ENCODE measurements at regions not wholly inside any gene's neighbourhood (a gene's known extent, or its start where the extent isn't known, plus 50 kb on each side); places are given as distances from the start of the nearest gene placed in this dataset.

DNA sequence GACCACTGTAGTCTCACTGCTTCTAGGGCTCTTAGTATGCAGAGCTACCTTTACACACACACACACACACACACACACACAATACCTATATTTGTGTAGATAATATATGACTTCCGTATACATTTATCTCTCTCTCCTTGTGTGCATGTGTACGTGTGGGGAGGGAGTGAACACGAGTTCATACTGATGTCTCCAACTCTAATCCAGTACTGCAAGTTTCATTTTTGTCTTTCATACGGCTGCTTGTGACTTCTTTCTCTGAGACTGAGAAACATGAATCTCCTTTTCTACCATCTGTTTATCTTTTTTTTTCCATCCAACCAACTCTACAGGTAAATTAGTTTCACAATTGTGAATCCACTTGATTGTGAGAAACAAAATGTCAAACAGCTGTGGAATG, 1229.5 kb upstream of the AGA start:
- intact Hi-C loops (cut with DNase I) = no loop called here
- DNase-seq = no peak

DNA sequence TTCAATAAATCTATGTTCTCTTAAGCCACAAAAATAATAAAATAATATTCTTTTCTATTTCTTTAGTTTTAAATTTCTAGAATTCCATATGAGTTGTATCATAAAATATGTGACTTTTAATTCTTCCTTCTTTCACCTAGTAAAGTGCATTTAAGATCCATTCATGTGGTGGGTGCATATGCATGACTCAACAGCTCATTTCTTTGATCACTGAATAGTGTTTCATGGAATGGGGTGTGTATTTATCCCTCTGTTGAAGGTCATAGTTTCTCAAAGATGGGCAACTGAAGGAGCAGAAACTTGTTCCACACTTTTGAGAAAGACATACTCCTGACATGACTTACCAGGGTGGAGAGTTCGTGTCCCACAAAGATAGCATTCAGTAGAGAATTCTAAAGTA, 1230.3 kb upstream of the AGA start:
- no peak for DNase-seq
- intact Hi-C loops (cut with DNase I) = no loop called here

DNA sequence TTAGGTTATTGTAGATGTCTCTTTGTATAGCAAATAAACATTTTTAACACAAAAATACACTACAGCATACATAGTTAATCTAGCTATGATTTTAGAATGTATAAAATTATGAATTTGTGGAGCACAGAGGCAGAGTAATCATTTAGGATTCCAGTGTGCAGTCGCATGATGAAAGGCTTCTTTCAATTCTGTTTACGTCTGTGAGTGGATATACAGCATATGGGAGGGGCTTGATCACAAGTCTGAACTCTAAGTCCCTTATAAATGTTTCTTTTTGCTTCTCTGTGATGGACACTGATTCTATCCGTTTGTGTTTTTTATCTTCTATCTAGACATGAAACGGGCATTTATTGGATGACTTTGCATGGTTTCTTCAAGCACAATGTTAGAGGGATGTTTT, 1239.6 kb upstream of the AGA start:
- DNase-seq = no peak
- intact Hi-C loops (cut with DNase I) = no loop called here

DNA sequence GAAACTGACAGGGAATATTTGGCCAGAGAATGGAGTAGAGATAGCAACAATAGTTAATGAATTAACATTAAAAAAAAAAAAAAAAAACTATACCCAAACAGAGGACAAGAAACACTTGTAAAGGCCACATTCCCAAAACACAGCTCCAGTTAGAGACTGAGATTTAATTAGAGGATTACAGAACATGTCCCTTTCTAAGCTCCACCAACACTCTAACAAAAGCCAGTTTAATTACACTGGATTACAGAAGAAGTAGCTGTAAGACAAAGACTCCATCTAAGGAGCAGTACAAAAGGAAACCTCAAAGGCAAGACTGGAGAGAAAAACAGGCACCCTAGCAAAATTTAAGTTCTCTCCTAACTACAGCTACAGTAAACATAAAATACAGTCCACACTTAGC, 1247.7 kb upstream of the AGA start:
- no peak for DNase-seq
- intact Hi-C loops (cut with DNase I) = no loop called here

DNA sequence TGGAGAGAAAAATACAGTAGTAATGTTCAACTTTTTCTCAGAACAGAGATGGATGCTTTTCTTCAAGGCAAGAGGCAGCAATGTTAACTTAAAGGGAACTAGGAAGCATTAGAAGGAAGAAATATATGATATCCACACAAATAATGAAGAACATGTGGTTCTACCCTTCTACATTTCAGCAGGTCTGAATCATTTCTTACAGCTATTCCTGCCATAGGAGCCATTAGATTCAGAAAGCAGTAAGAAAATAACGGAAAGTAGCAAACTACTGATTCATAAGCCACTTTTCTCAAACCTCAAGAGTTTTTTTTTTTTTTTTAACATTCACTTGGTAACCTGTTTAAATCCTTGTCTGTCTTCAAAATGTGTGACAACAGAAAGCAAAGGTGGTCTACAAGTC, 1251.6 kb upstream of the AGA start:
- DNase-seq = no peak
- intact Hi-C loops (cut with DNase I) = no loop called here

DNA sequence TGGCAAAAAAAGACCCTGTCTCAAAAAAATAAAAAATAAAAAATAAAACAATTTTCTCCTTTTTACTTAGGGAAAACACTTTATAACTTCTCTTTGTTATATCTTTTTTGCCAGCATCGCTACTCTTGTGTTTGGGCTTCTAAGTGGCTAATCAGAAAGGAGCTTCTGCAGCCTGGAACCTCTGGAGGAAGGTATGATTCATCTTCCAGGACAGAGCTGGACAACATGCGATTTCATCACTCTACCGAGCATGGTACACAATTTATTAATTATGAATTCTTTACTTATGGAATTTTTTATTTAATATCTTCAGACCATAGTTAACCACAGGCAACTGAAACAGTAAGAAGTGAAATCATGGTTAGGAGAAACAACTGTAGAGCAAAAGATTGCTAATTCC, 1254.3 kb upstream of the AGA start:
- DNase-seq = no peak
- intact Hi-C loops (cut with DNase I) = no loop called here

DNA sequence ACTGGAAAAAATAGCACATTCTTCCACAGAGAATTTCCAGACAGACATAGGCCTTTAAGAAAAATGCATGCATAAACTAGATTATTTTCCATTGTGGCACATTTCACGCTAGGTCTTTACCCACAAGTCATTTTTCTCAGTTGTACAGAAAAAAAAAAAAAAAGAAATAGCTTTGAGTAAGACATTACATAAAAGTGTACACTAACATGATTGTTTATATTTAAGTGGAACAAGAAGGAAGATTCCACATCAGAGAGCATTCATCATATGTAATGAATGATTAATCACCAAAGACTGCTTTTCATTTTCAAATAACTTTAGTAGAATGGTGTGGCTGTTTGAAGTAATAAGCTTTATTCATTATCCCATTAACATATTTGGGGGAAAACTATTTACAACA, 1270.2 kb upstream of the AGA start:
- no peak for DNase-seq
- intact Hi-C loops (cut with DNase I) = no loop called here

DNA sequence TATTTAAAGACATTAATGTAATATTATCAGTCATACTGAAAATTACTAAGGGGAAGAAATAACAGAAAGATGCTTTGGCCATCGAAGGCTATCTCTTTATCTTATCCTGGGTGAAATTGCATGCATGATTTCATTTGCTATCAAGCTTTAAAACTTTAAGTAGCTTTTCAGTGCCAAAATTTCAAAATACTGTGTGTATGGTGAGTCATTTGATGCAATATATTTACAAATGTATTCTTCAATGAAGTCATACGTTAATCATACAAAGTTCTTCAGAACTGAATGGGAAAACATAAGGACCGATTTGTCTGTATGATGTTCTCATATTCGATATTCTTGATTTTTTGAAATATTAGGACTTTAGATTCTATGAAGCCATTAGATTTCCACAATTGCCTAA, 1295.8 kb upstream of the AGA start:
- no peak for DNase-seq
- intact Hi-C loops (cut with DNase I) = no loop called here

DNA sequence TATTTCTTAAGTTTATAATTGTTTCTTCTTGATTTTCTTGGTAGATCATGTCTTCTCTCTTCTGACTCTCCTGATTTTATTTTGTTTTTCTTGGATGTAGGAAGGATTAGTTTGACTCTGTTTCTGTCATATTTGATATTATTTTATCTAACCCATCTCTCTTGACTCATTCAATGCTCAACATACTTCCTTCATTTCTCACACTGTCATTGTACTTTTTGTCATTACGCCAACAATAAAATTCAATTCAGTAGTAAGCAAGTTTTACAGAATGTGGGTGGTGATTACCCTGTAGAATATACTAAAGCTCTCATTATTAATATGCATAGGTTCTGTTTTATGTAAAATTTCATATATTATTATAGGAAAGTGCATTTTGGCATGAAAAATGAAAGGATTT, 1303.0 kb upstream of the AGA start:
- no peak for DNase-seq
- intact Hi-C loops (cut with DNase I) = no loop called here

DNA sequence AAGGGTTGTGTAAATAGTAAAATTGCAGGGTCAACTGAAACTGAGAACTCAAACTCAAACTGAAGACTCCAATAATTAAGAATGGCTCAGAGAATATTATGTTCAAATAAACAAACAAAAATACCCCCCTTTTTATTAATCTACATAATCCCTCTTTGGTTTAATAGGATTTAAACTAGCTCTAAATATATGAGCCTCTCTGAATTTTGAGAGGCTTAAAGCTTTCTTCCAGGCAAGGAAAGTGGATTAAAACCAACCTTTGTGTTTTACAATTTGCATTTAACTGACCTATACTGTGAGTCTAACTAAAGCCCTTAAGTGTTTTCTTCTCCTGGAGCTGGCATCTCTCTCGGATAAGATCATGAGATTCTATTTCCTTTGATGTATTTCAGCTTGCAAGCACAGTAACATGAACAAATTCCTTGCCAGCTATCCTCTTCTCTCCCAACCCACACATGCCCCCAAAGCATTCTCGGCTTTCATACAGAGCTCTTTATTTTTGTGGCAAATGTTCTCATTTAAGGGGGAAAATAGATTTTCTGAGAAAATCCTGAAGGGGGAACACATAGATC, 1310.8 kb upstream of the AGA start:
- no peak for DNase-seq
- intact Hi-C loops (cut with DNase I) = no loop called here

DNA sequence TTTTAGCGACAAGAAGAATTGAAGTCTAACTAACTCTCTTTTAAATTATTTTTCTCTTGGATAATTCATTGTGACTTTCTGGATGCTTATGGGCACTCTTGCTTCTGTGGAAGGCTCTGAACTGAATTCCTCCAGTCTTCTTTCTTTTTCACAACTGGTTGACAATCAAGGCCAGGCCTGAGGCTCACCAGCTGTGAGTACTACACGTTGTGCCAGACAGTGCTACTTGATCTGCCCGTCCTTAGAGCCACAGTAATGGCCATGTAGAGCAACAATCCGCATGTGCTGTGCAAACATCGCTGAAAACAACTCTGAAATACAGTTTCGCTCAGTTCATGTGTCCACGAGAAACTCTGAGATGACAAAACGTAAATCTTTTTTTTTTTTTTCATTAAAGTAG, 1336.3 kb upstream of the AGA start:
- intact Hi-C loops (cut with DNase I) = no loop called here

DNA sequence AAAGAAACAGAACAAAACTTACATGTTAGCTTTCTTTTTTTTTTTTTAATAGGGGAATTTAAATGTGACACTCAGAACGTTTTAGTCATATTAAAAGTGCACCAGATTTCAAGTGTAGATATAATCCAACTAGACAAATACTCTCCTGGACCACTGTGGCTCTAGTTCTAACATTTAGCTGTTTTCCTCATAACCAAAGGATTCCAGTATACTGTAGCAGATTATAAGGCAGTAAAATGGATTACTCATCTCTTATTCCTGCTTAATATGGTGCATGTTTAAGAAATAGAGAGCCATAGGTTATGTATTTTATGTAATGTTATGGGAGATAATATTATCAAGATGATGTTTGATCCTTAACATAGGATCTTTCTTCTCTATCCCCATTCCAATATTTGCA, 1339.5 kb upstream of the AGA start:
- DNase-seq = no peak
- intact Hi-C loops (cut with DNase I) = no loop called here

More for the DNA sequence above, 1336.3 kb upstream of the AGA start:
- DNase-seq = no peak

DNA sequence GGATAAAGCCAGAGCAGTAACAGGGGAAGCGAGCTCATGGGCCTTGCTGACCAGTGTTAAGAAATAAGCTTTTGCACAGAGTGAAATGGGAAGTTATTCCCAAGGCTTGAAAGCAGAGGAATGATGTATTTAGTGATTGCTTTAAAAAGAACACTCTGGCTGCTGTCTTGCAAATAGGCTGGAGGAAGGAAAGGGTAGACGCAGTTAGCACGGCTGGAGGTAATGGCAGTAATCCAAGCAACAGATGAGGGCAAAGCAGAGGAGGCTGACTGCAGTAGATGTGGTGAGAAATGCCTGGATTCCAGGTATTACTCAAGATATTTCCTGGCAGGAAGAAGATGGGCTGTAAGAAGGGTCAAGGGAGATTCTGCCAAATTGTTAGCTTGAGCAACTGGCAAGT, 1342.3 kb upstream of the AGA start:
- DNase-seq = no peak
- intact Hi-C loops (cut with DNase I) = no loop called here

DNA sequence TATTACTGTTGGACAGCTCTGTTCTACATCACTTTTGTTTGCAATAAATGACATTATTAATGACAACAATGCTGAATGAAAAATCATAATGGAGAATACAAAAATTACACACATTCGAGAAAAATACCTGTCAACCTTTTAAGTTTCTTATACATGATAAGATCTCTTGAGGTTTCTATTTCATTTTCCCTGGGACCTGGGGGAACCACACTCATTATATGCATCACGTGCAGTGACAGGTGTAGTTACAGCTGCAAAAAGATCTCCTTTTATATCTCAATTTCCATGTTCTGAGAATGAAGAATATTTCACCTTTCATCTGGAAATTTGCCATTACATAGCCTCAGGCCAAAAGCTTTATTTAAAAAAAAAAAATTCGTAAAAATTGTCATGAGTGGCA, 1347.0 kb upstream of the AGA start:
- DNase-seq = no peak
- intact Hi-C loops (cut with DNase I) = no loop called here

DNA sequence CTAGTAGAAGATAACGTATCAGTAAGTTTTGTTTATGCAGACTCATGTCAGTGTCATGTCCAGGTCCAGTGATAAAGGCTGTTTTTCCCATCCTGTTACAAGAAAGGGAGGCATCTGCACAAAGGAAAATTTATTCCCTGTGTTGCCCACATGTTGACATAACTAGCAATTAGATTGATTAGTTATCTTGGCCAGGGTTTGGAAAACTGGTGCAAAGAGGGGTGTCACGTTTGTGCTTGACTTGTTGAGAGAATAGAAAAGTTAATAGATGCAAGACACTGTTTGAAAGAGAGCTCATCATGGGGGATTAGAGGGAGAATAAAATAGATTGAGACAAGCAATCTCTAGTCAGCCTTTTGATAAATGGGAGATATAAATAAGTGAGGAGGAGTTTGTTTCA, 1357.0 kb upstream of the AGA start:
- DNase-seq = no peak
- intact Hi-C loops (cut with DNase I) = no loop called here

DNA sequence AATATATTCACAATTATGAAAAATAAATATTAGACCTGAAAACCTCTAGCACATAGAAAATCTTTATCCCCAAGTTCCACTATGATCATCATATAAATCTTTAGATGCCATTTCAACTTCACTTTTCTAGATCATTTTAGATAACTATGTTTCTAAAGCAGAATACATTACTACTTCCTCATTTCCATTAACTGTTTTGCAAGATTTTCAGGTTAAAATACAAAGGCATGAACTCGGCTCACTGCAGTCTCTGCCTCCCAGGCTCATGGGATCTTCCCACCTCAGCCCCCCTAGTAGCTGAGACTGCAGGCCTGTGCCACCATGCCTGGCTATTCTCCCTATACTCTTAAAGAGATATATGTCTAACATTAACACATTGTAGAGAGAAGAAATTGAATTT, 1365.9 kb upstream of the AGA start:
- no peak for DNase-seq
- intact Hi-C loops (cut with DNase I) = no loop called here

DNA sequence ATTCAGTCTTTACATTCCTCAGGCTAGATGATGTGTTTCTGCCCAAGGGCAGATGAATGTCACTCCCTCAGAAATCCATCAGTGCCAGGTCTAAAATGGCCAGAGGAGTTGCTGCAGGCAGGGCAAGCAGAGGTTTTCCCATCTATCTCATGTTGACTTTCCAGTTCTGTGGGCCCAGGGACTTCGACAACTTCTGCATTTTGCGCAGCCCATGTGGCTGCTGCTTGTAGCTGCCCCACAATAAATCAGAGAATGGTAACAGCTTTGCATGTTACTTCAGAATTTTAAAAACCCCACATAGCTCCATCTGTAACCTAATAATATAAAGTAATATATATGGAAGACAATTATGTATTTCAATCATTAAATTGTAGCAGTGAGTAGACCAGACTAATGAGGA, 1367.7 kb upstream of the AGA start:
- DNase-seq = no peak
- intact Hi-C loops (cut with DNase I) = no loop called here

DNA sequence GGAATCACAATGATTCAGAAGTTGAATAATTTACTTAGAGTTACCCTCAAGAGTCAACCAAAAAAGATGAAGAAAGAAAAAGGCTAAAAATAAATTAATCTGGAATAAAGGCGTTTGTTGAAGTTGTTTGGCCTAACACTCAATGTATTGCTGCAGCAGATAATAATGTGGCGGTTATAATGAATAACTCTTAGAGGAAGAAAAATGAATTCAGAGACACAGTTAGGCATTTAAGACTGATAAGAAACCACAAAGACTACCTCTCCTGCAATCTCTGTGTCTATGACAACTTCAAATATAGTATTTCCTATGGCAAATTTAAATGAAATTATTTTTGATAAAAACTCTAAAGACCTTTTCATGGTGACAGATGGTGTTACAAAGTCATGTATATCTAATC, 1369.1 kb upstream of the AGA start:
- no peak for DNase-seq
- intact Hi-C loops (cut with DNase I) = no loop called here

DNA sequence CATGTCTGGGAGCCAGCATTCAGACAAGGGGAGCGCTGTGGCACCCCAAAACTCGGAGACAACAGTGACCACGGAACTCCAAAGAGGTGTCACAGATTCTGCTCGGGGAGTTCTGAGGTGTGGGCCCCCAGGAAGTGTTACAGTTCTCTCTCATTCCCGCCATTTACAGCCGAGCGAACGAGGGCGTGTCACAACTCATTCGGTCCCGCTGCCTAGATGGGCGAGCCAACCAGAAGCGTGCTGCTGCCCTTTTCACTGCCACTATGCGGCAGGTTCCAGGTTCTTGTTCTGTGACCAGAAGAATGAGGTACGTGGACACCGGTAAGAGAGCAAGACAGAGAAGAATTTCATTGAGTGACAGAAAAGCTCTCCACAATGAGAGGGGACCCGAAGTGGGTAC, 1370.6 kb upstream of the AGA start:
- intact Hi-C loops (cut with DNase I) = no loop called here

DNA sequence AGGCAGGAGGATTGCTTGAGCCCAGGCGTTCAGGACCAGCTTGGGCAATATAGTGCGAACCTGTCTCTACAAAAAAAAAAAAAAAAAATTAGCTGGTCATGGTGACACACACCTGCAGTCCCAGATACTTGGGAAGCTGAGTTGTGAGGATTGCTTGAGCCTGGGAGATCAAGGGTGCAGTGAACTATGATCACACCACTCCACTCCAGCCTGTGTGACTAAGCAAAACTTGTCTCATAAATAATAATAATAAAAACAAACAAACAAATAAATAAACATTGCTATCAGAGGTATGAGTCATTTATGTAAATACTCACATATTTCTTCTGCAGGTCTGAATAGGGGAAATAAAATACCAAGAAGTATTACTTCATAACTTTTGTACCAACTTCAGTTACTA, 1372.7 kb upstream of the AGA start:
- intact Hi-C loops (cut with DNase I) = no loop called here
- DNase-seq = no peak

More for the DNA sequence above, 1370.6 kb upstream of the AGA start:
- DNase-seq = no peak

DNA sequence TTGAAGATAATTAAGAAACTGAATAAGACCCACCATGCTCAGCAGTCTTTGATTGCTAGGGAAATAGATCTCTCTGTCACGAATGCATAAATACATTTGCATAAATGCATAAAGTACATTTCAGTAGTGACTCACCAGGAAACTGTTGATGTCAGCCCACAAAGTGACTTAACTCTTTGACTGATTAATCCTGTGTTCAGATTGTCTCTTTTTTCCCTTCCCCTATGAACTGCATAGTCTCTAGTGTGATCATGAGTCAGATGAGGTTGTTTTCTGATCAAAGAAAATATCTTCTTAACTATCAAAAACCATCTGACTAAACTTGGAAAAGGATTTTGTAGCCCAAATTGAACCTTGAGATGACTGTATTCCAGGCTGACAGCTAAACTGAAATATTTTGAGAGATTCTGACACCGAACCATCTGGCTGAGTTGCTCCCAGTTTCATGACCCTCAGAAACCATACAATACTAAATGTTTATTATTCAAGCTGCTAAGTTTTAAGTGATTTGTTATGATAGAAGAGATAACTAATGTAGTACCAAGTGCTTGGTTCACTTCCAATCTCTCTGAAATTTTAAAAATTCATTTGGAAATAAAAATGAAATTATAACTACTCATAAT, 1381.5 kb upstream of the AGA start:
- DNase-seq = no peak
- intact Hi-C loops (cut with DNase I) = no loop called here

DNA sequence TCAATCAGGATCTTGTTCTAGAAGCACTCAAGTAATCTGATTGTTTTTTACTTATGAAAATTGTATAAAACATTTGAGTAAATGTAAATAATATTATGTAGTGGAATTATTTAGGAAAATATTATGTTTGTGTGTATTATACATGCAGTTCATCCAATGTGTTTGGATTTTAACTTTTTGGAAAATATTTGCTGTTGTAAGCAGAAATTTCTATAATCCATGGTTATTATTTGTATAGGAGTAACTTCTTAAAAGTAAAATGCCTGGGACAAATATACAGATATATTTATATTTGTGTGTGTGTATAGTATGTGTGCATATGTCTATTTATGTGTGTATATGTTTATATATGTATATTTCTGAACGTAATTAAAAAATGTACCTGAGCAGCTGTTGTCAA, 1394.6 kb upstream of the AGA start:
- DNase-seq = no peak
- intact Hi-C loops (cut with DNase I) = no loop called here

DNA sequence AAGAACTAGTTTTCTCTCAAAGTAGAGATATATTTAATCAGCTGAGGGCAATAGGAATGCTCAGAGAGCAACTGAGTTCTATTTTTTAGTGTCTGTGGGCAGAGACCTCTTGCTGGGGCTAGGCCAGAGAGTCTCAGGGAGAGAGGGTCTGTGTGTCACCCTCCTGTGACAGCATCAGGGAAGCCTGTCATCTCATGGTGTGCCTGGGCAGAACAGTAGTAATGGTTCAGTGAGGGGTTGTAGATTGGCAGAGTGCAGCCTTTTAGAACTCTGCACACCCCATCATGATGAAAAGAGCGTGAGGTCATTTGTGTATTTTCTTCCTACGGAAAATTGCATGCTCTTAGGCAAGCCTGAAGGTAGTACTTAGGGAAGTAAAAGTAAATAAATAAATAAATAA, 1396.5 kb upstream of the AGA start:
- intact Hi-C loops (cut with DNase I) = no loop called here
- DNase-seq = no peak
